Progenitor cell of endocrine pancreas (in vitro differentiated cells): ENCODE measurements at regions not wholly inside any gene's neighbourhood (a gene's known extent, or its start where the extent isn't known, plus 50 kb on each side); places are given as distances from the start of the nearest gene placed in this dataset.
"Not testable (repeated sequence)": the region's sequence is repeated elsewhere in the genome, so short reads cannot be mapped to it uniquely, and the experiment has no call there.

Source experiments
- DNase-seq: peaks from one replicate; pipeline ENCODE4 v3.0.0; 2021; ENCODE audit warnings: low spot score; ENCODE audit not compliant: unreplicated experiment
- H3K27ac Mint-ChIP-seq: 2 replicates; pipeline ENCODE4 v1.8.0; 2021; ENCODE audit warnings: mild to moderate bottlenecking, moderate library complexity, mixed read lengths
- H3K27me3 Mint-ChIP-seq: 2 replicates; pipeline ENCODE4 v1.8.0; 2021; ENCODE audit warnings: mixed read lengths
- H3K36me3 Mint-ChIP-seq: 2 replicates; pipeline ENCODE4 v1.8.0; 2022; ENCODE audit warnings: mixed read lengths; ENCODE audit not compliant: insufficient read depth
- H3K4me1 Mint-ChIP-seq: 2 replicates; pipeline ENCODE4 v1.8.0; 2021; ENCODE audit warnings: low read depth, mixed read lengths
- H3K4me3 Mint-ChIP-seq: 2 replicates; pipeline ENCODE4 v1.8.0; 2021; ENCODE audit warnings: low read depth, mild to moderate bottlenecking, moderate library complexity, mixed read lengths
- H3K9me3 Mint-ChIP-seq: 2 replicates; pipeline ENCODE4 v1.8.0; 2021; ENCODE audit warnings: low read depth, mixed read lengths
- TF ChIP-seq, protein P1 (sequence below): fragments of 200-600 bp; sonication (generic); IDR thresholded peaks from one replicate; pipeline ENCODE4 v1.5.0; 2021; ENCODE audit warnings: antibody characterized with exemption, mild to moderate bottlenecking; ENCODE audit not compliant: unreplicated experiment

DNA sequence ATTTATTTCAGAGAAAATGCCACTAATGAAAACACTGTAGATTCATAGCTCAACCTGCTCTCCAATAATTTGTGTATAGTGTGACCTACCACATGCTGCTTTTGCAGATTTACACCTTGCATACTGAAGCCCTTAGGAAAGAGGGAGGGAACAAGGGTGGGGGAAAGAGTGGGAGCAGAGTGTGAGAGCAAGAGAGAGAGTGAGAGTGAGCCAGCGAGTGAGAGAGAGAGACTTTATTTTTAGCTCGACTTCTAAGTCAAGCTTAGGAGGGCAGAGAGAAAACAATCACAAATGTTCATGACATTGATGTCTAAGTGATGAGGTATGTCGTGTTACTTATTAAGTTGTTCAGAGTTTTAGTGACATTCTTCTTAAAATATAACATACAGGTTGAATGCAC lies 112.5 kb upstream of the HAND2 start:
- no peaks in the 10 kb centered on the region for H3K9me3 Mint-ChIP-seq

DNA sequence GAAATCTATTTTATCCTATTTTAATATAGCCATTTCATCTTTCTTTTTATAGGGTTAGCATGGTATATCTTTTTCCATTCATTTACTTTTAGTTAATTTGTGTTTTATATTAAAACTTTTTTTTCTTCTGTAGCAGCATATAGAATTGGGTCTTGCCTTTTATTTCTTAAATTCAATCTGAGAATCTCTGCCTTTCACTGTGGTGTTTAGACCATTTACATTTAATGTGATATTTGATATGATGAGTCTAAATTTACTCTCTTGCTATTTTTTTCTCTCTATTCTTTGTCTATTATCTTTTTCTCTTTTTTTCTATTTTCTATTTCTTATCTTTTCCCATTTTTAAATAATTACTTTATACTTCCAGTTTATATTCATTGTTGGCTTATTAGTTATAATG lies 105.4 kb upstream of the HAND2 start:
- Mint-ChIP-seq H3K27ac (no peak overlapping the region), H3K27me3 (no peaks in the 10 kb centered on the region), H3K4me1 (no peaks in the 10 kb centered on the region), H3K36me3 (peaks cover 3% of the 10 kb centered on the region), H3K4me3 (no peak overlapping the region), H3K9me3 (peaks cover 17% of the 10 kb centered on the region)
- DNase-seq: no peak
- TF ChIP-seq, protein P1, sequence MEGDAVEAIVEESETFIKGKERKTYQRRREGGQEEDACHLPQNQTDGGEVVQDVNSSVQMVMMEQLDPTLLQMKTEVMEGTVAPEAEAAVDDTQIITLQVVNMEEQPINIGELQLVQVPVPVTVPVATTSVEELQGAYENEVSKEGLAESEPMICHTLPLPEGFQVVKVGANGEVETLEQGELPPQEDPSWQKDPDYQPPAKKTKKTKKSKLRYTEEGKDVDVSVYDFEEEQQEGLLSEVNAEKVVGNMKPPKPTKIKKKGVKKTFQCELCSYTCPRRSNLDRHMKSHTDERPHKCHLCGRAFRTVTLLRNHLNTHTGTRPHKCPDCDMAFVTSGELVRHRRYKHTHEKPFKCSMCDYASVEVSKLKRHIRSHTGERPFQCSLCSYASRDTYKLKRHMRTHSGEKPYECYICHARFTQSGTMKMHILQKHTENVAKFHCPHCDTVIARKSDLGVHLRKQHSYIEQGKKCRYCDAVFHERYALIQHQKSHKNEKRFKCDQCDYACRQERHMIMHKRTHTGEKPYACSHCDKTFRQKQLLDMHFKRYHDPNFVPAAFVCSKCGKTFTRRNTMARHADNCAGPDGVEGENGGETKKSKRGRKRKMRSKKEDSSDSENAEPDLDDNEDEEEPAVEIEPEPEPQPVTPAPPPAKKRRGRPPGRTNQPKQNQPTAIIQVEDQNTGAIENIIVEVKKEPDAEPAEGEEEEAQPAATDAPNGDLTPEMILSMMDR: no peak

More for the DNA sequence above, 112.5 kb upstream of the HAND2 start:
- Mint-ChIP-seq H3K4me3 (no peak overlapping the region), H3K27ac (no peak overlapping the region), H3K36me3 (no peaks in the 10 kb centered on the region), H3K27me3 (no peaks in the 10 kb centered on the region), H3K4me1 (peaks cover 10% of the 10 kb centered on the region)
- TF ChIP-seq, protein P1: no peak
- no peak for DNase-seq

DNA sequence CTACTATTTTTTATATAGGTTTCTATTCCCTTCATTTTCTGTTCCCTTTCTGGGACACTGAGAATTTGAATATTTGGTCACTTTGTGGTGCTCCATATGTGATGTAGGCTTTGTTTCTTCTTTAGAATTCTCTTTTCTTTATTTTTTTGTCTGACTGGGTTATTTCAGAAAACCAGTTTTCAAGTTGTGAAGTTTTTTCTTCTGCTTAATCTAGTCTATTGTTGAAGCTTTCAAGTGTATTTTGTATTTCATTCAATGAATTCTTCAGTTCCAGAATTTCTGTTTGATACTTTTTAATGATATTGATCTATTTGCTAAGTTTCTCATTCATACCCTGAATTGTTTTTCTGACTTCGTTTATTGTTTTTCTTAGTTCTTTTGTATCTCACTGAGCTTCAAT lies 96.2 kb upstream of the HAND2 start:
- no peak for DNase-seq
- Mint-ChIP-seq H3K27me3 (no peaks in the 10 kb centered on the region), H3K27ac (no peak overlapping the region), H3K9me3 (peaks cover 46% of the 10 kb centered on the region), H3K4me1 (no peaks in the 10 kb centered on the region), H3K36me3 (peaks cover 1% of the 10 kb centered on the region), H3K4me3 (no peak overlapping the region)
- TF ChIP-seq, protein P1: no peak

- not testable (repeated sequence) for H3K27me3 Mint-ChIP-seq, DNase-seq, H3K4me1 Mint-ChIP-seq, H3K4me3 Mint-ChIP-seq, H3K36me3 Mint-ChIP-seq, H3K27ac Mint-ChIP-seq
- peaks cover 28% of the 10 kb centered on the region for H3K9me3 Mint-ChIP-seq
Observed at GRCh38 chr4:173618648-173619047, 88.6 kb upstream of the HAND2 start.

DNA sequence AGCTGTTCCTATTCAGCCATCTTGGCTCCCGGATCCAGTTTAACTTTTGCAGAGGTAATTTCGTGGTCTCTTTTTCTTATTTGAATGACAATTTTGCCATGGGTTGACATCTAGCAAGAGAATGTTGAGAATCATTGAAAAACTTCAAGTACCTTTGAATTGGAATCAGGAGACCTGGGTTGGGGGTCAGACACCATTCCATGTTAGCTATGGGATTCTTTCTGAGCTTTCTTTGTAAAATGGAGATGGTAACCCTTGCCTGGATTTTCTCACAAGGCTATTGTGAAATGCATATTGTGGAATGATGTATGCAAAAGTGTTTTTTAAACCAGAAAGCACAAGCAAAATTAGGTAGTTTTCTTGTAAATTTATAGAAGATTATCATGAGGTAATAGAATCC lies 79.1 kb upstream of the HAND2 start:
- H3K27ac Mint-ChIP-seq: no peak overlapping the region
- H3K4me1 Mint-ChIP-seq: peaks cover 1% of the 10 kb centered on the region
- H3K4me3 Mint-ChIP-seq: peak overlapping the region; percentile 64
- TF ChIP-seq, protein P1: no peak
- DNase-seq: no peak
- peaks cover 22% of the 10 kb centered on the region for H3K9me3 Mint-ChIP-seq
- no peaks in the 10 kb centered on the region for H3K27me3 Mint-ChIP-seq
- no peaks in the 10 kb centered on the region for H3K36me3 Mint-ChIP-seq

GRCh38 chr4:173608632-173609031 lies 78.6 kb upstream of the HAND2 start:
- DNase-seq, H3K27me3 Mint-ChIP-seq, H3K4me1 Mint-ChIP-seq, H3K36me3 Mint-ChIP-seq, H3K27ac Mint-ChIP-seq: not testable (repeated sequence)
- peak overlapping the region; percentile 64 for H3K4me3 Mint-ChIP-seq
- H3K9me3 Mint-ChIP-seq: peaks cover 24% of the 10 kb centered on the region
